IMR-90 (cell line): ENCODE measurements at regions not wholly inside any gene's neighbourhood (a gene's known extent, or its start where the extent isn't known, plus 50 kb on each side); places are given as distances from the start of the nearest gene placed in this dataset.
"Not testable (repeated sequence)": the region's sequence is repeated elsewhere in the genome, so short reads cannot be mapped to it uniquely, and the experiment has no call there.

Experiments
- ATAC-seq: fragments of 200-7000 bp; cut with Tn5 transposase; 2 replicates; pipeline ENCODE4 v1.9.1; 2020; ENCODE audit warnings: low read depth, mild to moderate bottlenecking, moderate library complexity
- BruUV-seq: library from RNA; stranded (reverse); fragments of 400-500 nt; replicated peaks from 2 replicates; lab custom pipeline; 2021; lab: Mats Ljungman, UMichigan
- CTCF ChIA-PET: fragments of 300-600 bp; formaldehyde crosslinking; extraction: SDS; loops from one replicate; lab custom pipeline; 2021; ENCODE audit warnings: antibody characterized with exemption; lab: Yijun Ruan, JAX
- POLR2A ChIA-PET: fragments of 300-600 bp; sonication (Branson Sonifier 250); formaldehyde crosslinking; loops from one replicate; lab custom pipeline; 2022; ENCODE audit warnings: antibody characterized with exemption; ENCODE audit not compliant: unreplicated experiment; lab: Charles Lee
- DNase-seq: peaks from one replicate; pipeline ENCODE4 v3.0.0; 2013
- H2AFZ ChIP-seq: replicated peaks from 2 replicates; pipeline ENCODE3; 2013; ENCODE audit warnings: low read length, mild to moderate bottlenecking; ENCODE audit not compliant: poor library complexity
- H2AK5ac ChIP-seq: 2 replicates; pipeline ENCODE4 v1.6.1; 2013; ENCODE audit warnings: low read depth, low read length, inconsistent platforms
- H2AK9ac ChIP-seq: replicated peaks from 2 replicates; pipeline ENCODE3; 2013; ENCODE audit warnings: mild to moderate bottlenecking, low read depth, low read length, moderate library complexity; ENCODE audit not compliant: poor library complexity
- H2BK120ac ChIP-seq: 2 replicates; pipeline ENCODE4 v1.6.1; 2013; ENCODE audit warnings: low read depth, low read length, inconsistent platforms
- H2BK15ac ChIP-seq: 3 replicates; pipeline ENCODE4 v1.6.1; 2013; ENCODE audit warnings: low read depth, low read length, inconsistent platforms
- H2BK20ac ChIP-seq: 2 replicates; pipeline ENCODE4 v1.6.1; 2013; ENCODE audit warnings: low read depth, mild to moderate bottlenecking, inconsistent platforms, low read length, moderate library complexity
- H2BK5ac ChIP-seq: 2 replicates; pipeline ENCODE4 v1.6.1; 2013; ENCODE audit warnings: mild to moderate bottlenecking, low read depth, low read length, inconsistent platforms; ENCODE audit not compliant: poor library complexity, severe bottlenecking
- H3K14ac ChIP-seq: replicated peaks from 2 replicates; pipeline ENCODE4 v1.6.1; 2013; ENCODE audit warnings: low read depth, low read length, inconsistent platforms
- H3K18ac ChIP-seq: 2 replicates; pipeline ENCODE4 v1.6.1; 2013; ENCODE audit warnings: low read depth, low read length, control low read depth
- H3K23ac ChIP-seq: 2 replicates; pipeline ENCODE4 v1.6.1; 2013; ENCODE audit warnings: low read depth, low read length, inconsistent platforms
- H3K27ac ChIP-seq: 2 replicates; pipeline ENCODE4 v1.5.1; 2013; ENCODE audit warnings: mild to moderate bottlenecking, control low read depth, low read length; ENCODE audit not compliant: insufficient read depth
- H3K27me3 ChIP-seq: 2 replicates; pipeline ENCODE4 v1.6.1; 2013; ENCODE audit warnings: low read length; ENCODE audit not compliant: control insufficient read depth, insufficient read depth
- H3K36me3 ChIP-seq: 2 replicates; pipeline ENCODE4 v1.6.1; 2013; ENCODE audit warnings: low read length, mixed read lengths; ENCODE audit not compliant: control insufficient read depth, insufficient read depth
- H3K4ac ChIP-seq: 2 replicates; pipeline ENCODE4 v1.6.1; 2013; ENCODE audit warnings: low read depth, low read length, inconsistent platforms
- H3K4me1 ChIP-seq: 2 replicates; pipeline ENCODE4 v1.6.1; 2013; ENCODE audit warnings: low read length, mixed read lengths; ENCODE audit not compliant: control insufficient read depth, insufficient read depth
- H3K4me2 ChIP-seq: 2 replicates; pipeline ENCODE4 v1.6.1; 2013; ENCODE audit warnings: low read depth, mild to moderate bottlenecking, control low read depth, low read length, moderate library complexity
- H3K4me3 ChIP-seq: 2 replicates; pipeline ENCODE4 v1.5.1; 2013; ENCODE audit warnings: low read depth, mild to moderate bottlenecking, control low read depth, low read length, moderate library complexity; ENCODE audit not compliant: insufficient read depth
- H3K56ac ChIP-seq: 2 replicates; pipeline ENCODE4 v1.6.1; 2013; ENCODE audit warnings: low read length, inconsistent platforms; ENCODE audit not compliant: insufficient read depth; ENCODE audit errors: extremely low read depth
- H3K79me1 ChIP-seq, 2 experiments: 2 replicates each; pipeline ENCODE4 v1.6.1; 2013; ENCODE audit warnings: low read length in 2 of 2, inconsistent platforms in 1 of 2, low read depth in 1 of 2
- H3K9ac ChIP-seq: 2 replicates; pipeline ENCODE4 v1.6.1; 2013; ENCODE audit warnings: low read depth, low read length, control low read depth
- H3K9me1 ChIP-seq: 2 replicates; pipeline ENCODE4 v1.6.1; 2013; ENCODE audit warnings: low read length, inconsistent platforms; ENCODE audit not compliant: insufficient read depth
- H3K9me3 ChIP-seq: 2 replicates; pipeline ENCODE4 v1.6.1; 2013; ENCODE audit warnings: low read length; ENCODE audit not compliant: control insufficient read depth, insufficient read depth
- H4K20me1 ChIP-seq: 2 replicates; pipeline ENCODE4 v1.6.1; 2013; ENCODE audit warnings: low read length, inconsistent platforms; ENCODE audit not compliant: insufficient read depth
- H4K5ac ChIP-seq: 2 replicates; pipeline ENCODE4 v1.6.1; 2013; ENCODE audit warnings: mild to moderate bottlenecking, low read depth, low read length, control low read depth
- H4K8ac ChIP-seq, 2 experiments: 2 replicates each; pipeline ENCODE4 v1.6.1; 2013; ENCODE audit warnings: low read depth in 2 of 2, low read length in 2 of 2, control low read depth in 1 of 2, inconsistent platforms in 1 of 2
- H4K91ac ChIP-seq: 2 replicates; pipeline ENCODE4 v1.6.1; 2013; ENCODE audit warnings: low read depth, low read length, inconsistent platforms; ENCODE audit not compliant: insufficient read depth
- WGBS, 2 experiments: methylation state at CpG; one replicate each; pipeline versions ENCODE4 v1.1.5 to v1.1.7; 2013; ENCODE audit warnings: missing lambda C conversion rate in 2 of 2; ENCODE audit not compliant: insufficient read length in 1 of 2; ENCODE audit errors: extremely low coverage in 2 of 2; 5-methylcytosine and 5-hydroxymethylcytosine counted together
- dilution Hi-C: fragments of 300-500 bp; cut with HindIII; formaldehyde crosslinking; loops from one replicate; pipeline ENCODE4 v1.14.3; 2018; ENCODE audit warnings: low sequenced_read_pairs; ENCODE audit not compliant: unreplicated experiment
- in situ Hi-C: fragments of 300-500 bp; cut with MboI; formaldehyde crosslinking; loops from 3 replicates; pipeline ENCODE4 v1.14.3; 2019; ENCODE audit warnings: low sequenced_read_pairs, inconsistent platforms, mixed read lengths
- intact Hi-C: fragments of 100-400 bp; cut with micrococcal nuclease; formaldehyde crosslinking; loops from 2 replicates; pipeline ENCODE4 v1.10.0; 2022

DNA sequence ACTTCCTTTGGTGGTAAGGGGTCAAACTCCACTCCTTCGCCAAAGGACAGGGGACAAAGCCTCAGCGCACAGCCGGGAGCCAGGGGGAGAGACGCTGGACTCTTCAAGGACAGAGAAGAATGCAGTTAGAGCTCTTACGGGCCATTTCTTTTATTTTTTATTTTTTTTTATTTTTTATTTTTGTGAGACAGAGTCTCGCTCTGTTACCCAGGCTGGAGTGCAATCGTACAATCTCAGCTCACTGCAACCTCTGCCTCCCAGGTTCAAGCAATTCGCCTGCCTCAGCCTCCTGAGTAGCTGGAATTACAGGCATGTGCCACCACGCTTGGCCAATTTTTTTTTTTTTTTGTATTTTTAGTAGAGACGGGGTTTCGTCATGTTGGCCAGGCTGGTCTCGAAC is 93.2 kb upstream of the RPH3AL start, which contains the start of gene RFLNB:
TSS of gene RFLNB (minus strand) at position 101 of the 400 bp plus-strand sequence.
- in situ Hi-C loops, H3K9me1 ChIP-seq, DNase-seq, H2AK9ac ChIP-seq, H3K9ac ChIP-seq, intact Hi-C loops, H3K4me1 ChIP-seq, H2AK5ac ChIP-seq, POLR2A ChIA-PET, dilution Hi-C loops, H2AFZ ChIP-seq, H3K4ac ChIP-seq, H3K27ac ChIP-seq, H3K4me2 ChIP-seq, H3K56ac ChIP-seq, H3K9me3 ChIP-seq, H3K23ac ChIP-seq, H4K8ac ChIP-seq, H2BK20ac ChIP-seq, H2BK120ac ChIP-seq, BruUV-seq, ATAC-seq, H4K5ac ChIP-seq, H3K27me3 ChIP-seq, H3K18ac ChIP-seq, CTCF ChIA-PET, H4K20me1 ChIP-seq, H3K14ac ChIP-seq, H3K4me3 ChIP-seq, H4K91ac ChIP-seq, H2BK5ac ChIP-seq, H2BK15ac ChIP-seq: not testable (repeated sequence)
- WGBS, 2 experiments: no CpG with 5 or more reads among the region's 12 CpGs
- peaks cover 16 to 33% of the 10 kb centered on the region in 2 experiments for H3K79me1 ChIP-seq
- H3K36me3 ChIP-seq: peaks cover 13% of the 10 kb centered on the region
